ENCODE measurements at regions not wholly inside any gene's neighbourhood (a gene's known extent, or its start where the extent isn't known, plus 50 kb on each side); places are given as distances from the start of the nearest gene placed in this dataset.
A peak's percentile ranks its signal among the peaks of the same experiment; 100 is the strongest.

- no peak overlapping the region for H3K27ac Mint-ChIP-seq (ENCODE audit: low read depth, unreplicated experiment)
- no peaks in the 10 kb centered on the region for H3K9me3 Mint-ChIP-seq (ENCODE audit: unreplicated experiment)
- TF ChIP-seq CTCF (IDR thresholded peaks at IDR 0.05; ENCODE audit: unreplicated experiment) = no peak
- POLR2A ChIA-PET = no interaction called here
- no peaks in the 10 kb centered on the region for H3K36me3 Mint-ChIP-seq (ENCODE audit: insufficient read depth, unreplicated experiment)
- H3K4me1 Mint-ChIP-seq (ENCODE audit: insufficient read depth, unreplicated experiment) = no peaks in the 10 kb centered on the region
- no peaks in the 10 kb centered on the region for H3K27me3 Mint-ChIP-seq (ENCODE audit: insufficient read depth, unreplicated experiment)
- H3K4me3 Mint-ChIP-seq (ENCODE audit: unreplicated experiment) = no peak overlapping the region
- intact Hi-C loops (cut with micrococcal nuclease) = no loop called here
- no peak for DNase-seq (ENCODE audit: unreplicated experiment)
- BruUV-seq (replicated peaks) = no TSS peak
- CTCF ChIA-PET = no interaction called here
Observed at GRCh38 chr12:126232711-126233110, 1167.5 kb downstream of the AACS start.

DNA sequence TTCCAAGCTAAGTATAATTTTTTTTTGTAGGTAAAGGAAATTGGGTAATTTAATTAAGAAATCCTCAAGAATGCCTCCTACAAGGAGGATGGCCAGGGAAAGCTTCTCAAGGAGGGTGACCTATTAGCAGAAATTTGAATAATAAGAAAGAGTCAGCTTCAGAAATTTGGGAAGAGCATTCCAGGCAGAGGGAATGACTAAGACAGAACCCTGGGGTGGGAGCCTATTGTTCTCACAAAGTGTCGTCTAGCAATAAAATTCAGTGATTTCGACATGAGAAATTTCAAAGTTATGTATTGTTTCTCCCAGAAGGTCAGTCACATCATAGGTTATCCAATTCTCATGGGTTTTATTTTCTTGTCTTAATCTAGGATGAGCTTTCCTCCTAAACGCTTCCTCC lies 1168.4 kb downstream of the AACS start:
- no TSS peak for BruUV-seq (replicated peaks)
- POLR2A ChIA-PET = interaction anchor here (0.6 kb wide), 1 partner anchor 1428 kb away, joined by 3 read pairs; no protein-coding TSS in a partner anchor
- Mint-ChIP-seq H3K4me3 (ENCODE audit: unreplicated experiment) (no peak overlapping the region), H3K9me3 (ENCODE audit: unreplicated experiment) (peaks cover 5% of the 10 kb centered on the region), H3K27ac (ENCODE audit: low read depth, unreplicated experiment) (no peak overlapping the region), H3K4me1 (ENCODE audit: insufficient read depth, unreplicated experiment) (no peaks in the 10 kb centered on the region), H3K36me3 (ENCODE audit: insufficient read depth, unreplicated experiment) (no peaks in the 10 kb centered on the region), H3K27me3 (ENCODE audit: insufficient read depth, unreplicated experiment) (no peaks in the 10 kb centered on the region)
- DNase-seq (ENCODE audit: unreplicated experiment) = peak; percentile 36
- CTCF ChIA-PET = interaction anchor here (0.6 kb wide), 2 partner anchors 166 to 400 kb away, joined by 3 to 5 read pairs; no protein-coding TSS in a partner anchor
- TF ChIP-seq CTCF (IDR thresholded peaks at IDR 0.05; ENCODE audit: unreplicated experiment) = no peak
- intact Hi-C loops (cut with micrococcal nuclease) = no loop called here

GRCh38 chr12:126243814-126244440 lies 1178.7 kb downstream of the AACS start:
- no TSS peak for BruUV-seq (replicated peaks)
- no peaks in the 10 kb centered on the region for H3K36me3 Mint-ChIP-seq (ENCODE audit: insufficient read depth, unreplicated experiment)
- H3K27ac Mint-ChIP-seq (ENCODE audit: low read depth, unreplicated experiment) = no peak overlapping the region
- POLR2A ChIA-PET = no interaction called here
- intact Hi-C loops (cut with micrococcal nuclease) = no loop called here
- no peaks in the 10 kb centered on the region for H3K27me3 Mint-ChIP-seq (ENCODE audit: insufficient read depth, unreplicated experiment)
- CTCF ChIA-PET = no interaction called here
- H3K4me1 Mint-ChIP-seq (ENCODE audit: insufficient read depth, unreplicated experiment) = no peaks in the 10 kb centered on the region
- TF ChIP-seq CTCF (IDR thresholded peaks at IDR 0.05; ENCODE audit: unreplicated experiment) = no peak
- H3K9me3 Mint-ChIP-seq (ENCODE audit: unreplicated experiment) = peaks cover under 1% of the 10 kb centered on the region
- H3K4me3 Mint-ChIP-seq (ENCODE audit: unreplicated experiment) = no peak overlapping the region
- DNase-seq (ENCODE audit: unreplicated experiment) = no peak

DNA sequence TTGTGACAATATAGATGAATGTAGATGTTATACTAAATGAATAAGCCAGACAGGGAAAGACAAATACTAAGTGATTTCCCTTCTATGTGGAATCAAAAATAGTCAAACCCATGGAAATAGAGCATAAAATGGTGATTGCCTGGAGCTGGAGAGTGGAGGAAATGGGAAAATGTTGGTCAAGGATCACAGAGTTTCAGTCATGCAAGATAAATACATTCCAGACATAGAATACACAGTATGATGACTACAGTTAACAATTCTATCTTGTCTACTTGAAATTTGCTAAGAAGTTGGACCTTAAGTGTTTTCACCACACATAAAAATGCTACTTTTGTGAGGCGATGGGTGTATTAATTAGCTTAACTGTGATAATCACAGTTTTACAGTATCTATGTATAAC lies 1182.7 kb downstream of the AACS start:
- ChIA-PET CTCF (interaction anchor here (0.5 to 0.6 kb wide), 3 partner anchors 22 to 313 kb away, joined by 3 read pairs; no protein-coding TSS in a partner anchor), POLR2A (no interaction called here)
- H3K27me3 Mint-ChIP-seq (ENCODE audit: insufficient read depth, unreplicated experiment) = no peaks in the 10 kb centered on the region
- no peaks in the 10 kb centered on the region for H3K4me1 Mint-ChIP-seq (ENCODE audit: insufficient read depth, unreplicated experiment)
- intact Hi-C loops (cut with micrococcal nuclease) = no loop called here
- H3K4me3 Mint-ChIP-seq (ENCODE audit: unreplicated experiment) = no peak overlapping the region
- no peak for TF ChIP-seq CTCF (IDR thresholded peaks at IDR 0.05; ENCODE audit: unreplicated experiment)
- no TSS peak for BruUV-seq (replicated peaks)
- no peak overlapping the region for H3K27ac Mint-ChIP-seq (ENCODE audit: low read depth, unreplicated experiment)
- no peak for DNase-seq (ENCODE audit: unreplicated experiment)
- H3K9me3 Mint-ChIP-seq (ENCODE audit: unreplicated experiment) = no peaks in the 10 kb centered on the region
- no peaks in the 10 kb centered on the region for H3K36me3 Mint-ChIP-seq (ENCODE audit: insufficient read depth, unreplicated experiment)
